ENCODE measurements at regions not wholly inside any gene's neighbourhood (a gene's known extent, or its start where the extent isn't known, plus 50 kb on each side); places are given as distances from the start of the nearest gene placed in this dataset.

DNA sequence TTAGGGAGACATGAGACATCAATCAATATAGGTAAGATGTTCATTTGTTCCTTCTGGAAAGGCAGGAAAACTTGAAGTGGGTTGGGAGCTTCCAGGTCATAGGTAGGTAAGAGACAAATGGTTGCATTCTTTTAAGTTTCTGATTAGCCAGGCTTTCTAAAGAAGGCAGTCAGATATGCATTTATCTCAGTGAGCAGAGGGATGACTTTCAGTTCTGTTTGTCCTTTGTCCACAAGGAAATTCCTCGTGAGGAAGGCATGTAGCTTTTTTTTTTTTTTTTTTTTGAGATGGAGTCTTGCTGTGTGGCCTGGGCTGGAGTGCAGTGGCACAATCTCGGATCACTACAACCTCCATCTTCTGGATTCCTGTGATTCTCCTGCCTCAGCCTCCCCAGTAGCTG is 155.3 kb upstream of the ABCA1 start:
- TF ChIP-seq, protein P1, sequence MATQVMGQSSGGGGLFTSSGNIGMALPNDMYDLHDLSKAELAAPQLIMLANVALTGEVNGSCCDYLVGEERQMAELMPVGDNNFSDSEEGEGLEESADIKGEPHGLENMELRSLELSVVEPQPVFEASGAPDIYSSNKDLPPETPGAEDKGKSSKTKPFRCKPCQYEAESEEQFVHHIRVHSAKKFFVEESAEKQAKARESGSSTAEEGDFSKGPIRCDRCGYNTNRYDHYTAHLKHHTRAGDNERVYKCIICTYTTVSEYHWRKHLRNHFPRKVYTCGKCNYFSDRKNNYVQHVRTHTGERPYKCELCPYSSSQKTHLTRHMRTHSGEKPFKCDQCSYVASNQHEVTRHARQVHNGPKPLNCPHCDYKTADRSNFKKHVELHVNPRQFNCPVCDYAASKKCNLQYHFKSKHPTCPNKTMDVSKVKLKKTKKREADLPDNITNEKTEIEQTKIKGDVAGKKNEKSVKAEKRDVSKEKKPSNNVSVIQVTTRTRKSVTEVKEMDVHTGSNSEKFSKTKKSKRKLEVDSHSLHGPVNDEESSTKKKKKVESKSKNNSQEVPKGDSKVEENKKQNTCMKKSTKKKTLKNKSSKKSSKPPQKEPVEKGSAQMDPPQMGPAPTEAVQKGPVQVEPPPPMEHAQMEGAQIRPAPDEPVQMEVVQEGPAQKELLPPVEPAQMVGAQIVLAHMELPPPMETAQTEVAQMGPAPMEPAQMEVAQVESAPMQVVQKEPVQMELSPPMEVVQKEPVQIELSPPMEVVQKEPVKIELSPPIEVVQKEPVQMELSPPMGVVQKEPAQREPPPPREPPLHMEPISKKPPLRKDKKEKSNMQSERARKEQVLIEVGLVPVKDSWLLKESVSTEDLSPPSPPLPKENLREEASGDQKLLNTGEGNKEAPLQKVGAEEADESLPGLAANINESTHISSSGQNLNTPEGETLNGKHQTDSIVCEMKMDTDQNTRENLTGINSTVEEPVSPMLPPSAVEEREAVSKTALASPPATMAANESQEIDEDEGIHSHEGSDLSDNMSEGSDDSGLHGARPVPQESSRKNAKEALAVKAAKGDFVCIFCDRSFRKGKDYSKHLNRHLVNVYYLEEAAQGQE (IDR thresholded peaks at IDR 0.05; ENCODE audit: borderline replicate concordance) = no peak
- TF ChIP-seq SMC3 (conservative IDR thresholded peaks at IDR 0.05; ENCODE audit: poor library complexity) = no peak
